ENCODE measurements at regions not wholly inside any gene's neighbourhood (a gene's known extent, or its start where the extent isn't known, plus 50 kb on each side); places are given as distances from the start of the nearest gene placed in this dataset.
"Not testable (repeated sequence)": the region's sequence is repeated elsewhere in the genome, so short reads cannot be mapped to it uniquely, and the experiment has no call there.

- POLR2A ChIA-PET: no interaction called here
- Mint-ChIP-seq H3K4me1 (peaks cover 0 to 4% (median 0%) of the 10 kb centered on the region in 4 donors), H3K36me3 (no peaks in the 10 kb centered on the region), H3K27me3 (no peaks in the 10 kb centered on the region), H3K27ac (no peak overlapping the region), H3K4me3 (no peak overlapping the region), H3K9me3 (no peaks in the 10 kb centered on the region)
- ATAC-seq: no peak
- DNase-seq: no peak
Measured at GRCh38 chrX:114073926-114074325, 510.0 kb upstream of the HTR2C start.

- ATAC-seq (no peak), DNase-seq (no peak)
- Mint-ChIP-seq H3K4me1 (no peaks in the 10 kb centered on the region), H3K4me3 (no peak overlapping the region), H3K9me3 (peaks cover 0 to 4% (median 0%) of the 10 kb centered on the region in 9 donors), H3K27ac (no peak overlapping the region), H3K36me3 (no peaks in the 10 kb centered on the region), H3K27me3 (no peaks in the 10 kb centered on the region)
- POLR2A ChIA-PET: no interaction called here
Measured at GRCh38 chrX:114071412-114071811, 512.5 kb upstream of the HTR2C start.

GRCh38 chrX:114065577-114066223 is 518.2 kb upstream of the HTR2C start:
- ATAC-seq (no peak), DNase-seq (no peak)
- Mint-ChIP-seq H3K9me3 (peaks cover 0 to 11% (median 0%) of the 10 kb centered on the region in 9 donors), H3K27ac (no peak overlapping the region), H3K27me3 (no peaks in the 10 kb centered on the region), H3K4me1 (no peaks in the 10 kb centered on the region), H3K36me3 (no peaks in the 10 kb centered on the region), H3K4me3 (no peak overlapping the region)
- POLR2A ChIA-PET: no interaction called here

GRCh38 chrX:114061226-114061625 is 522.7 kb upstream of the HTR2C start:
- peaks cover 0 to 5% (median 0%) of the 10 kb centered on the region in 9 donors for H3K9me3 Mint-ChIP-seq
- no peak overlapping the region for H3K4me3 Mint-ChIP-seq
- no peak for ATAC-seq
- POLR2A ChIA-PET: no interaction called here
- H3K27me3 Mint-ChIP-seq: peaks cover 0 to 5% (median 0%) of the 10 kb centered on the region in 5 donors
- peaks cover 0 to 6% (median 0%) of the 10 kb centered on the region in 4 donors for H3K4me1 Mint-ChIP-seq
- H3K36me3 Mint-ChIP-seq: no peaks in the 10 kb centered on the region
- no peak overlapping the region for H3K27ac Mint-ChIP-seq
- DNase-seq: no peak

GRCh38 chrX:114058988-114059418 is 524.9 kb upstream of the HTR2C start:
- H3K4me3 Mint-ChIP-seq: no peak overlapping the region
- H3K9me3 Mint-ChIP-seq: peaks cover 0 to 3% (median 0%) of the 10 kb centered on the region in 9 donors
- DNase-seq (peak in 1 of 10 donors; percentile 0), ATAC-seq (no peak)
- POLR2A ChIA-PET: no interaction called here
- no peaks in the 10 kb centered on the region for H3K36me3 Mint-ChIP-seq
- H3K27me3 Mint-ChIP-seq: peaks cover 0 to 5% (median 0%) of the 10 kb centered on the region in 5 donors
- H3K27ac Mint-ChIP-seq: no peak overlapping the region
- H3K4me1 Mint-ChIP-seq: peaks cover 0 to 6% (median 0%) of the 10 kb centered on the region in 4 donors

GRCh38 chrX:114057422-114057821 is 526.5 kb upstream of the HTR2C start:
- H3K36me3 Mint-ChIP-seq, H3K27me3 Mint-ChIP-seq, POLR2A ChIA-PET, H3K4me1 Mint-ChIP-seq, H3K4me3 Mint-ChIP-seq, H3K9me3 Mint-ChIP-seq, H3K27ac Mint-ChIP-seq, ATAC-seq, DNase-seq: not testable (repeated sequence)

- H3K36me3 Mint-ChIP-seq: no peaks in the 10 kb centered on the region
Measured at GRCh38 chrX:114051667-114052315, 532.1 kb upstream of the HTR2C start.

GRCh38 chrX:114050075-114050796 is 533.6 kb upstream of the HTR2C start:
- Mint-ChIP-seq H3K27ac (no peak overlapping the region), H3K27me3 (no peaks in the 10 kb centered on the region), H3K36me3 (no peaks in the 10 kb centered on the region), H3K4me1 (no peaks in the 10 kb centered on the region), H3K9me3 (no peaks in the 10 kb centered on the region), H3K4me3 (no peak overlapping the region)
- ATAC-seq: no peak
- POLR2A ChIA-PET: no interaction called here
- DNase-seq: no peak

More at GRCh38 chrX:114051667-114052315, 532.1 kb upstream of the HTR2C start:
- H3K27ac Mint-ChIP-seq: no peak overlapping the region
- POLR2A ChIA-PET: no interaction called here
- DNase-seq: no peak
- H3K9me3 Mint-ChIP-seq: no peaks in the 10 kb centered on the region
- ATAC-seq: no peak
- no peak overlapping the region for H3K4me3 Mint-ChIP-seq
- H3K4me1 Mint-ChIP-seq: no peaks in the 10 kb centered on the region
- no peaks in the 10 kb centered on the region for H3K27me3 Mint-ChIP-seq

- DNase-seq: no peak
- no peaks in the 10 kb centered on the region for H3K4me1 Mint-ChIP-seq
- no peaks in the 10 kb centered on the region for H3K36me3 Mint-ChIP-seq
- POLR2A ChIA-PET: no interaction called here
- no peak overlapping the region for H3K4me3 Mint-ChIP-seq
- H3K27me3 Mint-ChIP-seq: no peaks in the 10 kb centered on the region
- no peak overlapping the region for H3K27ac Mint-ChIP-seq
- H3K9me3 Mint-ChIP-seq: no peaks in the 10 kb centered on the region
- no peak for ATAC-seq
Measured at GRCh38 chrX:114049063-114049462, 534.8 kb upstream of the HTR2C start.

GRCh38 chrX:114047558-114047957 is 536.3 kb upstream of the HTR2C start:
- no peaks in the 10 kb centered on the region for H3K27me3 Mint-ChIP-seq
- ATAC-seq (no peak), DNase-seq (no peak)
- H3K4me1 Mint-ChIP-seq: no peaks in the 10 kb centered on the region
- no peak overlapping the region for H3K27ac Mint-ChIP-seq
- H3K36me3 Mint-ChIP-seq: no peaks in the 10 kb centered on the region
- no peaks in the 10 kb centered on the region for H3K9me3 Mint-ChIP-seq
- POLR2A ChIA-PET: no interaction called here
- no peak overlapping the region for H3K4me3 Mint-ChIP-seq

- no peaks in the 10 kb centered on the region for H3K4me1 Mint-ChIP-seq
Measured at GRCh38 chrX:114046695-114047279, 537.1 kb upstream of the HTR2C start.

GRCh38 chrX:114041470-114041869 is 542.4 kb upstream of the HTR2C start:
- ATAC-seq, DNase-seq, POLR2A ChIA-PET, H3K27ac Mint-ChIP-seq, H3K4me1 Mint-ChIP-seq, H3K4me3 Mint-ChIP-seq, H3K36me3 Mint-ChIP-seq, H3K27me3 Mint-ChIP-seq, H3K9me3 Mint-ChIP-seq: not testable (repeated sequence)

More at GRCh38 chrX:114046695-114047279, 537.1 kb upstream of the HTR2C start:
- DNase-seq: no peak
- no peak overlapping the region for H3K27ac Mint-ChIP-seq
- no peaks in the 10 kb centered on the region for H3K27me3 Mint-ChIP-seq
- no peak for ATAC-seq
- H3K36me3 Mint-ChIP-seq: no peaks in the 10 kb centered on the region
- no peak overlapping the region for H3K4me3 Mint-ChIP-seq
- POLR2A ChIA-PET: no interaction called here
- H3K9me3 Mint-ChIP-seq: no peaks in the 10 kb centered on the region

- H3K27ac Mint-ChIP-seq, DNase-seq, H3K4me3 Mint-ChIP-seq, H3K36me3 Mint-ChIP-seq, POLR2A ChIA-PET, H3K27me3 Mint-ChIP-seq, ATAC-seq, H3K4me1 Mint-ChIP-seq, H3K9me3 Mint-ChIP-seq: not testable (repeated sequence)
Measured at GRCh38 chrX:114040661-114041269, 543.1 kb upstream of the HTR2C start.

All from naive thymus-derived CD8-positive, alpha-beta T cell (primary cell).